ENCODE measurements at regions not wholly inside any gene's neighbourhood (a gene's known extent, or its start where the extent isn't known, plus 50 kb on each side); places are given as distances from the start of the nearest gene placed in this dataset.
"Not testable (repeated sequence)": the region's sequence is repeated elsewhere in the genome, so short reads cannot be mapped to it uniquely, and the experiment has no call there.

- Histone ChIP-seq H3F3A (ENCODE audit: low read depth) (no peaks in the 10 kb centered on the region), H3K4me3 (ENCODE audit: low read length, poor library complexity, severe bottlenecking) (no peak overlapping the region), H3K4me2 (ENCODE audit: low read depth, low read length, poor library complexity, severe bottlenecking) (no peak overlapping the region), H3K4me1 (ENCODE audit: insufficient read depth, low read length, poor library complexity, severe bottlenecking) (no peaks in the 10 kb centered on the region), H3K36me3 (ENCODE audit: insufficient read depth, low read length) (no peaks in the 10 kb centered on the region), H3K9me3 (ENCODE audit: insufficient read depth, low read depth, low read length) (no peaks in the 10 kb centered on the region), H4K20me1 (ENCODE audit: insufficient read depth, low read length, poor library complexity, severe bottlenecking) (no peaks in the 10 kb centered on the region), H2AFZ (ENCODE audit: low read length) (no peak overlapping the region), H3K9ac (ENCODE audit: low read depth, low read length, poor library complexity, severe bottlenecking) (no peak overlapping the region), H3K79me2 (ENCODE audit: insufficient read depth, low read length) (no peaks in the 10 kb centered on the region), H3K27me3 (ENCODE audit: insufficient read depth, low read length, poor library complexity, severe bottlenecking) (no peaks in the 10 kb centered on the region), H3K9me2 (replicated peaks; ENCODE audit: low read depth, low read length) (no peaks in the 10 kb centered on the region)
- TF ChIP-seq EZH2phosphoT487 (IDR thresholded peaks at IDR 0.05; ENCODE audit: borderline replicate concordance) (no peak), CTCF (conservative IDR thresholded peaks at IDR 0.05; ENCODE audit: low read length) (no peak)
Observed at GRCh38 chr16:47976636-47977210, 179.1 kb downstream of the ABCC12 start.

GRCh38 chr16:47974971-47975370, 180.8 kb downstream of the ABCC12 start:
- H3K36me3 ChIP-seq (ENCODE audit: insufficient read depth, low read length); H3K9me3 ChIP-seq (ENCODE audit: insufficient read depth, low read depth, low read length): not testable (repeated sequence)

GRCh38 chr16:47973552-47973951, 182.2 kb downstream of the ABCC12 start:
- no peaks in the 10 kb centered on the region for H3K9me2 ChIP-seq (replicated peaks; ENCODE audit: low read depth, low read length)
- H3F3A ChIP-seq (ENCODE audit: low read depth), result no peaks in the 10 kb centered on the region
- no peak overlapping the region for H2AFZ ChIP-seq (ENCODE audit: low read length)
- H3K4me3 ChIP-seq (ENCODE audit: low read length, poor library complexity, severe bottlenecking), result no peak overlapping the region
- H3K4me2 ChIP-seq (ENCODE audit: low read depth, low read length, poor library complexity, severe bottlenecking), result no peak overlapping the region
- no peak for TF ChIP-seq CTCF (conservative IDR thresholded peaks at IDR 0.05; ENCODE audit: low read length)
- no peak for TF ChIP-seq EZH2phosphoT487 (IDR thresholded peaks at IDR 0.05; ENCODE audit: borderline replicate concordance)
- H3K9ac ChIP-seq (ENCODE audit: low read depth, low read length, poor library complexity, severe bottlenecking), result no peak overlapping the region
- no peaks in the 10 kb centered on the region for H3K79me2 ChIP-seq (ENCODE audit: insufficient read depth, low read length)
- no peaks in the 10 kb centered on the region for H3K27me3 ChIP-seq (ENCODE audit: insufficient read depth, low read length, poor library complexity, severe bottlenecking)
- no peaks in the 10 kb centered on the region for H3K4me1 ChIP-seq (ENCODE audit: insufficient read depth, low read length, poor library complexity, severe bottlenecking)
- no peaks in the 10 kb centered on the region for H3K9me3 ChIP-seq (ENCODE audit: insufficient read depth, low read depth, low read length)
- H3K36me3 ChIP-seq (ENCODE audit: insufficient read depth, low read length), result no peaks in the 10 kb centered on the region
- no peaks in the 10 kb centered on the region for H4K20me1 ChIP-seq (ENCODE audit: insufficient read depth, low read length, poor library complexity, severe bottlenecking)

More at GRCh38 chr16:47974971-47975370, 180.8 kb downstream of the ABCC12 start:
- not testable (repeated sequence) for H2AFZ ChIP-seq (ENCODE audit: low read length); H3K9me2 ChIP-seq (replicated peaks; ENCODE audit: low read depth, low read length); H3F3A ChIP-seq (ENCODE audit: low read depth); H3K9ac ChIP-seq (ENCODE audit: low read depth, low read length, poor library complexity, severe bottlenecking); H3K79me2 ChIP-seq (ENCODE audit: insufficient read depth, low read length); H3K27me3 ChIP-seq (ENCODE audit: insufficient read depth, low read length, poor library complexity, severe bottlenecking); H3K4me3 ChIP-seq (ENCODE audit: low read length, poor library complexity, severe bottlenecking); H4K20me1 ChIP-seq (ENCODE audit: insufficient read depth, low read length, poor library complexity, severe bottlenecking); H3K4me2 ChIP-seq (ENCODE audit: low read depth, low read length, poor library complexity, severe bottlenecking); H3K4me1 ChIP-seq (ENCODE audit: insufficient read depth, low read length, poor library complexity, severe bottlenecking)

- no peaks in the 10 kb centered on the region for H4K20me1 ChIP-seq (ENCODE audit: insufficient read depth, low read length, poor library complexity, severe bottlenecking)
- H3K4me1 ChIP-seq (ENCODE audit: insufficient read depth, low read length, poor library complexity, severe bottlenecking), result no peaks in the 10 kb centered on the region
- H3K9ac ChIP-seq (ENCODE audit: low read depth, low read length, poor library complexity, severe bottlenecking), result no peak overlapping the region
- H3K79me2 ChIP-seq (ENCODE audit: insufficient read depth, low read length), result no peaks in the 10 kb centered on the region
- H3F3A ChIP-seq (ENCODE audit: low read depth), result no peaks in the 10 kb centered on the region
- H3K27me3 ChIP-seq (ENCODE audit: insufficient read depth, low read length, poor library complexity, severe bottlenecking), result no peaks in the 10 kb centered on the region
- H3K4me2 ChIP-seq (ENCODE audit: low read depth, low read length, poor library complexity, severe bottlenecking), result no peak overlapping the region
- no peaks in the 10 kb centered on the region for H3K9me2 ChIP-seq (replicated peaks; ENCODE audit: low read depth, low read length)
- H3K36me3 ChIP-seq (ENCODE audit: insufficient read depth, low read length), result no peaks in the 10 kb centered on the region
- H3K9me3 ChIP-seq (ENCODE audit: insufficient read depth, low read depth, low read length), result no peaks in the 10 kb centered on the region
- no peak overlapping the region for H2AFZ ChIP-seq (ENCODE audit: low read length)
- no peak overlapping the region for H3K4me3 ChIP-seq (ENCODE audit: low read length, poor library complexity, severe bottlenecking)
- no peak for TF ChIP-seq CTCF (conservative IDR thresholded peaks at IDR 0.05; ENCODE audit: low read length)
- TF ChIP-seq EZH2phosphoT487 (IDR thresholded peaks at IDR 0.05; ENCODE audit: borderline replicate concordance), result no peak
Observed at GRCh38 chr16:47972246-47972985, 183.4 kb downstream of the ABCC12 start.

All from Loucy (cell line).